ENCODE measurements at regions not wholly inside any gene's neighbourhood (a gene's known extent, or its start where the extent isn't known, plus 50 kb on each side); places are given as distances from the start of the nearest gene placed in this dataset.

GRCh38 chr10:130997267-130998045 lies 314.1 kb downstream of the TCERG1L start:
- H3K4me3 ChIP-seq, result no peak overlapping the region
- H3K27ac ChIP-seq, result no peak overlapping the region
- peaks cover 0 to 16% (median 0%) of the 10 kb centered on the region in 8 donors for H3K9me3 ChIP-seq
- H3K36me3 ChIP-seq, result no peaks in the 10 kb centered on the region
- intact Hi-C loops (cut with DNase I; ENCODE audit: low total_unique reads), result no loop called here
- WGBS, 5 donors, result 56 to 72% (median 64%) methylated on average over 7 to 8 of the region's 8 CpGs
- DNase-seq, result no peak
- H3K4me1 ChIP-seq, result no peaks in the 10 kb centered on the region
- peaks cover 0 to 11% (median 0%) of the 10 kb centered on the region in 7 donors for H3K27me3 ChIP-seq (replicated peaks in 1 of 7)
- no peak for TF ChIP-seq POLR2A (IDR thresholded peaks at IDR 0.05)
- TF ChIP-seq POLR2AphosphoS5 (IDR thresholded peaks at IDR 0.05), result no peak
- TF ChIP-seq CTCF (IDR thresholded peaks at IDR 0.05 in 8 of 11, conservative IDR thresholded peaks at IDR 0.05 in 3 of 11), result no peak

GRCh38 chr10:130998046-130998435 lies 313.5 kb downstream of the TCERG1L start:
- TF ChIP-seq CTCF (IDR thresholded peaks at IDR 0.05 in 8 of 11, conservative IDR thresholded peaks at IDR 0.05 in 3 of 11), result no peak
- no peak for TF ChIP-seq POLR2AphosphoS5 (IDR thresholded peaks at IDR 0.05)
- TF ChIP-seq POLR2A (IDR thresholded peaks at IDR 0.05), result no peak
- intact Hi-C loops (cut with DNase I; ENCODE audit: low total_unique reads), result no loop called here
- 61 to 79% (median 73%) methylated on average over 5 of the region's 5 CpGs for WGBS, 5 donors

GRCh38 chr10:130998642-130999041 lies 312.9 kb downstream of the TCERG1L start:
- H3K36me3 ChIP-seq, result no peaks in the 10 kb centered on the region
- no peaks in the 10 kb centered on the region for H3K4me1 ChIP-seq
- H3K9me3 ChIP-seq, result peaks cover 0 to 16% (median 0%) of the 10 kb centered on the region in 8 donors
- intact Hi-C loops (cut with DNase I; ENCODE audit: low total_unique reads), result no loop called here
- WGBS, 5 donors, result 91 to 97% (median 94%) methylated on average over 7 to 10 of the region's 10 CpGs
- DNase-seq, result peak; percentile 46
- H3K27me3 ChIP-seq (replicated peaks in 1 of 7), result peaks cover 0 to 11% (median 0%) of the 10 kb centered on the region in 7 donors
- no peak overlapping the region for H3K4me3 ChIP-seq
- TF ChIP-seq POLR2AphosphoS5 (IDR thresholded peaks at IDR 0.05) (no peak), POLR2A (IDR thresholded peaks at IDR 0.05) (no peak)
- no peak overlapping the region for H3K27ac ChIP-seq

More at GRCh38 chr10:130998046-130998435, 313.5 kb downstream of the TCERG1L start:
- no peaks in the 10 kb centered on the region for H3K4me1 ChIP-seq
- peaks cover 0 to 16% (median 0%) of the 10 kb centered on the region in 8 donors for H3K9me3 ChIP-seq
- peaks cover 0 to 11% (median 0%) of the 10 kb centered on the region in 7 donors for H3K27me3 ChIP-seq (replicated peaks in 1 of 7)
- H3K4me3 ChIP-seq, result no peak overlapping the region
- no peaks in the 10 kb centered on the region for H3K36me3 ChIP-seq
- H3K27ac ChIP-seq, result no peak overlapping the region
- no peak for DNase-seq

- intact Hi-C loops (cut with DNase I; ENCODE audit: low total_unique reads), result no loop called here
- Histone ChIP-seq H3K36me3 (no peaks in the 10 kb centered on the region), H3K4me3 (no peak overlapping the region), H3K4me1 (no peaks in the 10 kb centered on the region), H3K27me3 (replicated peaks in 1 of 7) (peaks cover 0 to 11% (median 0%) of the 10 kb centered on the region in 7 donors), H3K27ac (no peak overlapping the region), H3K9me3 (peaks cover 0 to 16% (median 0%) of the 10 kb centered on the region in 8 donors)
- no peak for TF ChIP-seq POLR2AphosphoS5 (IDR thresholded peaks at IDR 0.05)
- 80 to 92% (median 87%) methylated on average over 10 to 11 of the region's 11 CpGs for WGBS, 5 donors
- DNase-seq, result peak; percentile 38
Observed at GRCh38 chr10:130999376-131000202, 311.9 kb downstream of the TCERG1L start.

GRCh38 chr10:131000244-131000643 lies 311.3 kb downstream of the TCERG1L start:
- intact Hi-C loops (cut with DNase I; ENCODE audit: low total_unique reads), result no loop called here
- H3K4me1 ChIP-seq, result no peaks in the 10 kb centered on the region
- 68 to 80% (median 72%) methylated on average over 6 of the region's 6 CpGs for WGBS, 5 donors
- H3K27ac ChIP-seq, result no peak overlapping the region
- H3K36me3 ChIP-seq, result no peaks in the 10 kb centered on the region
- no peak for DNase-seq
- H3K4me3 ChIP-seq, result no peak overlapping the region
- TF ChIP-seq POLR2AphosphoS5 (IDR thresholded peaks at IDR 0.05) (no peak), POLR2A (IDR thresholded peaks at IDR 0.05) (no peak), CTCF (IDR thresholded peaks at IDR 0.05 in 8 of 11, conservative IDR thresholded peaks at IDR 0.05 in 3 of 11) (no peak)
- peaks cover 0 to 16% (median under 1%) of the 10 kb centered on the region in 8 donors for H3K9me3 ChIP-seq
- H3K27me3 ChIP-seq (replicated peaks in 1 of 7), result peaks cover 0 to 11% (median 0%) of the 10 kb centered on the region in 7 donors
